GM19035 (cell line): ENCODE measurements at regions not wholly inside any gene's neighbourhood (a gene's known extent, or its start where the extent isn't known, plus 50 kb on each side); places are given as distances from the start of the nearest gene placed in this dataset.

ENCODE experiments used
- ATAC-seq: cut with Tn5 transposase; IDR thresholded peaks from one replicate; pipeline ENCODE4 v1.9.1; 2021; ENCODE audit not compliant: unreplicated experiment

DNA sequence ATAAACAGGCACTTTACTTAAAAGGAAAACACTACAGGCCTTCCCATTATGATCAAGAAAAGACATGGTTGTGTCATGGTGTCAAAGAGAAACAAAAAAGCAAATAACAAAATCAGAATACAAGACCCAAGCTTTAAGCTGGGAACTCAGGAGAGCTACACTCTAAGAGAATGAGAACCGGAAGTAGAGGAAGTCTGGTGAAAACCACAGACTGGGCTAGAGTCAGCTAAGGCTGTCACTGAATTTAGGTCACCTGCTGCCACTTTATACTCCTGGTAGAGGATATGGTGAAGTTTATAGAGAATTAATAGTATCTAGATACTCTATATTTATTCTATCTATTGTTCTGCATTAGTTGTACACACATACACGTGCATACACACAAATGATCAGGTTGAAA, 971.7 kb downstream of the FLRT2 start:
- no peak for ATAC-seq

DNA sequence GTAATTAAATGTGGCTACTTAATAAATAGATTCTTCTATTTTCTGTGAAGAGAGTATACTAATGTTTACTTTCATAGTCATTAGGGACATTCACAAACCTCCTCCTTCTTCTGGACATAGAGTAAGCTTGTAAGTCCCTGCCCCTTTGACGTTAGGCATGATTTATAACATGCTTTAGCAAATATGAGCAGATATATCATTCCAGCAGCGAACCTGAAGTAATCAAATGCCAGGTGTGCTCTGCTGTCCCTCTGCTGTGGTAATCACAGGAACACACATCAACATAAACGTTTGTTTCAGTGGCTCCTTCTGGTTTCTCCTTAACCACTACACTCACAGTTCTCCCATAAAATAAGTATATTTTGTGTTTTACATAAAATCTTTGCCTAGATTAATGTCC, 961.8 kb downstream of the FLRT2 start:
- no peak for ATAC-seq

DNA sequence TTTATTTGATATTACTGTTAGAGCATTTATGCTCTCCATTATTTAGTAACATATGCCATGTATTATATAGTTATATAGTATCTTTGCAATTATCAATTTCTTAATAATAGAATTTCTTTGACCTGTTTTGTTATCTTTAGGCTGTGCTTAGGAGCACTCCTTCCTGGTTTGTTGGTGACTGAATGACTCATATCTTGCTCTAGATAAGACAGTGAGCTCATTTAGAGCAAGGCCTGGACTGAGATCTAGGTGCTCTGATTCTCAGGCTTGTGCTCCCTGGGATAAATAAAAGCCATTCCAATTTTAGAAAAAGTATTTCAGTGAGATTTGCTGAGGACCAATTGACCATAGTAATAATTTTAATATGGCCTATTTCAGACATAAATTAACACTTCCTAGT, 951.2 kb downstream of the FLRT2 start:
- no peak for ATAC-seq

DNA sequence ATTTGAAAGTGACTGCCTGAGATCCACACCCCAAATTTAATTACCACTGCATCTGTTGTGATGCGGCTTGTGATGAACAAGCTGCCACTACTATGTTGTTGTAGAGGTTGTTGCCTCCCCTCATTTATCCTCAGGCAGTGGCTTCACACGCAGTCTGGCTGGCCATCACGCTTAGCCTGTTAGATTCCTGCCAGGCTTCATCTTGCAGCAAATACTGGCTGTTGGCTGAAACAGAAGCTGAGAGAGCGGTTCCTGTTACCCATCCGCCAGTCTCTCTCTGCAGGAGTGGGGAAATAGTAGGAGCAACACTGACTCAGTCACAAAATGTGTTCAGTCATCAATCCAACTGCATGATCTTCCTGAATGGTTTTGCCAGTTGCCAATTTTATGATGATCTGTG, 934.4 kb downstream of the FLRT2 start:
- ATAC-seq, result no peak

DNA sequence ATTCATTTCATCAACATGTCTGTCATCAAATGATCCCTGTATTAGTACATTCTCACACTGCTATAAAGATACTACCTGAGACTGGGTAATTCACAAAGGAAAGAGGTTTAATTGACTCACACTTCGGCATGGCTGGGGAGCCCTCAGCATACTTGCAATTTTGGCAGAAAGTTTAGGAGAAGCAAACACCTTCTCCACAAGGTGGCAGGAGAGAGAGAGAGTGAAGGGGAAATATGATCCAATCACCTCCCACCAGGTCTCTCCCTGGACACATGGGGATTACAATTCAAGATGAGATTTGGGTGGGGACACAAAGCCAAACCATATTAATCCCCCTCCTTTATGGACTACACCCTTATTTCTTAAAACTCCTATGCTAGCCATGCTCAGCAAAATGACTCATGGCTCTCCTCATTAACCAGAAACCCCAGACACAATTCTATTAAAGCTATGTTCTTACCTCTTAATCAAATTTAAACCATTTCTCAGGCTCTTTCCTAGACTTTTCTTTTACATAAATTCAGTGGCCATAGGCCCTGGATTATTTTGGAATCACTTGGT, 932.3 kb downstream of the FLRT2 start:
- no peak for ATAC-seq

DNA sequence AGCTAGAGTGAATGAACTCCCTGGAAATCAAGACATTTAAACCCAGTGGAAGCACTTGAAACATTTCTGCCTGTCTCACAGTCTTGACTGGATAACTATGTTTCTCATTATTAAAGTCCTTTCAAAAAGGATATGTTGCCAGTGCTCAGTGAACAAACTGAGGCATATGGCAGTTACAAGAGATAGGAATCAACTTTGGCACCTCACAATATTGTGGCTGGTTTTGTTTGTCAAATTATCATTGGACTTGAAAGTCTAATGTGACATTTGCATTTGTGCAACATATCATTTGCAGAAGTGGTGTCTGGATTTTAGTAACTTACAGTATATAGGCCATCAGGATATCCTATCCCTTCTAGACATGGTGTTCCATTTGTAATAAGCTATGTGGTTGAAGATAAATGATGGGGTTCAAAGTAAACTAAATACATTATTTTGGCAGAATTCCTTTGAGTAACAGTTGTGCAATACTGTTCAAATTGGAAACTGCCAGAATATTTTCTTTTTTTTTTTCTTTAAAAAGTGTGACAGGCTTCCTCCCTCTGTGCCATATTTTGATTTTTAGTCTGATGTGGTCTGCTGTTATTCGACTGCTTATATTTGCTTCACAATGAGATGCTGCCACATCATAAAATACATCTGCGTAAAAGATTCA, 927.7 kb downstream of the FLRT2 start:
- no peak for ATAC-seq

DNA sequence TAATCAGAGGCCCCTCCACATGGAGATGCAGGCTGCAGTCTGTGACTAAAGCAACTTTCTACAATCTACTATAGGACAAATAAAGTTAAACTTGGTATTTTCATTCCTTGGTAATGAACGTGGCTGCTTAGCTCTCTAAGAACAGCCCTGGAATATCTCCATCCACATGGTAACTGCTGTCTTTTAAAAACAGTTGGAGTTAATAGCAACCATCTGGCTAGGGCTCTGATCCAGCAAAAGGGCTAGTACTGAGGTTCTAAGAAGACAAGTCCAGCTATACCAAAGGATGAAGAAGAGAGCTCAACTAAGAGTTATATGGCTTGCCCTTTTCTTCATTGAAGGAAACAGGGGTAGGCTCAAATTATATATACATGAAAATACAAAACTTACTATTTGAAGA, 920.1 kb downstream of the FLRT2 start:
- no peak for ATAC-seq

DNA sequence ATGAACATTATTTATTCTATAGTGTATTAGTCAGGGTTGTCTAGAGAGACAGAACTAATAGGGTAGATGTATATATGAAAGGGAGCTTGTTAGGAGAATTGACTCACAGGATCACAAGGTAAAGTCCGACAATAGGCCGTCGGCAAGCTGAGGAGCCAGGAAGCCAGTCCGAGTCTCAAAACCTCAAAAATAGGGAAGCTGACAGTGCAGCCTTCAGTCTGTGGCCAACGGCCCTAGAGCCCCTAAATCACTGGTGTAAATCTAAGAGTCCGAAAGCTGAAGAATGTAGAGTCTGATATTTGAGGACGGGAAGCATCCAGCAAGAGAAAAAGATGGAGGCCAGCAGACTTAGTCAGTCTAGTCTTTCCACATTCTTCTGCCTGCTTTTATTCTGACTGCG, 912.2 kb downstream of the FLRT2 start:
- ATAC-seq, result no peak

DNA sequence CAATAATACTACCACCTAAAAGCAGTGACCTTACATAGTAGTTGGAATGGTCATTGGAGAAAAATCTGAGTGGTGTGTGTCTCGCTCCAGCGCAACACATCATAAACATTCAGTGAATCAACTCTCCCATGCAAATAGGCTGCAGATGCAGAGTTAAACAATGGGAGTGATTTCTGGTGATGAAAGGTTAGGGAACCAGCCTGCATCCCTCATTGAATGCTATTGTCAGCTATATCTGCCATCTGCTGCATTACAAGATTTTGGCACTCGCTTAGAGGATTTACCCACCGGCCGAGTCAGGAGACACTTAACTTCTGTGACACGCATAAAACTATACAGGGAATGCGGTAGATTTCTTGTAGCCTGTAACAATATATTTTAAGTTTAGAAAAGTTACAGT, 900.9 kb downstream of the FLRT2 start:
- ATAC-seq, result no peak

DNA sequence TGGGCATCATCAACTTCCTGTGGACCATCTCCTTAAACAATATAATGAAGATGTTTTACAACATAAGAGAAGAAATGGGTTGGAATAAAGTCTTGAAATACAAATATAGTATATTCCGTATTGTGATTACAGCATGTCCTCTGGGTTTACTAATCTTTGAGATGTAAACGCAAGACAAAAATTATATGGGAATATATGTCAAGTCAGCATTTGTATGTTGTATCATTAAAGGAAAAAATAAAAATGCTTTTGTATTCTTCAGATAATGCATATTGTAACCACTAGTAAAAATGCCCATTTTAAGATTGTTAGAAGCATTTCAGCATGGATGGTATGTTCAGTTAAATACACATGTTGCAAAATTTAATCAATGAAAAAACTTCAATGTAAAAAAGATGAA, 893.3 kb downstream of the FLRT2 start:
- ATAC-seq, result no peak

DNA sequence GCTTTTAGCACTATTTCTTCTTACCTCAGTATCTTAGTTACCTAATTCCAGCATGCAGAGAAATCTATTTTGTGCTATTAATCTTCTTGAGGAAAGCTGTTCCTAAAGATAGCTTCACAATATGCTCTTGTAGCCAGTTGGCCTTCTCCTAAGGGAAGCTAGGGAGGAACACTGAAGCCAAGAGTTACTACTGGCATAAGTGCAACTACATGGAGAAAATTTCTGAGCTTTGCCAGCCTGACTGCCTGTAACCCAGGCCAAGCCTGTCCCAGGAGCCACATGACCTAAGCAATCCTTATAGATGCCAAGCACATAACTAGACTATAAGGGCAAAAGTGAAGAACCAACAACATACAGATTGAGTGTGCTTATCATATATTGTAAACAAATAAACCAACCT, 890.2 kb downstream of the FLRT2 start:
- ATAC-seq, result no peak

DNA sequence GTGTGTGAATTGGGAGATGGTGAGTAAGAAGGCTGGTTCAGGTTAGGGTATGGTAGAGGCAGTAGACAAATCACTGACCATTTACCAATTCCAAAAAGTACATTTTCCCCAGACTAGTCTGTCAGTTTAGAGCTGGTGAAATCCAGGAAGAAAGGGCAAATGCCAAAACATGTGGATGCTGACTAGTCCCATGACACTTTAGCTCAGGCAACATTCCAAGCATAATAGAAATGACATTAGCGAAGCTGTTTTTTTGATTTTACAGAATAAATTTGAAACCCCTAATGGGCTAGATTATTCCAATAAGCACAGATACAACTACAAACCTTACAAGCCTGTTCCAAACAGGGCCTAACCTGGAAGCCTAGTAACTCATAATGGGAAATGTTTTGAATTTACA, 884.2 kb downstream of the FLRT2 start:
- ATAC-seq, result no peak

DNA sequence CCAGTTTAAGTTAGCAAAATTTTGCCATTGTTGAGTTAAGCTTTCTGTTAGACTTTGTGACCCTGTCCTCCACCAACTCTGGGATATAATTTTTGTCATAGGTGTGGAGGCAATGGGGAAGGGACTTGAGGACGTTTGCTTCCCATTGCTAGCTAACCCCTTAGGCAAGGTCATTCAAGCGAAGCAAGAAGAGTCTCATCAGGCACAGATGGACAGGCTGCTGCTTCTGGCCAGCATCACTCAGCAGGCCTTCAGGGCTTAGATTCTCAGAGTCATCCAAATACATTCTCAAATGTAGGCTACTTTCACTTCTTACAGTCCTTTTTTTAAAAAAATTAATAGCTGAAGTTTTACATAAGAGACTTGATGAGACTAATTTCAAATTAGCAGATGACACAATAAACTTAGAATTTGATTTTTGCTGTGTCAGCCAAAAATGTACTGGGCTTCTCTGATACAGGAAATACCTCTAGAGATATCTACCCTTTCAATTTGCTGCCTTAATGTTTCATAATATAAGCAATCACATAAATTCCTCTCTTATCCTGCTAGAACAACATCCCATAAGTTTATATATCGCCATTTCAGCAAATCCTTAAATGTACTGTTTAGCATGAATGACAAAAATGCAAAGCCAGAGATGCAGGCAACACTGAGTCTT, 875.2 kb downstream of the FLRT2 start:
- ATAC-seq, result no peak

DNA sequence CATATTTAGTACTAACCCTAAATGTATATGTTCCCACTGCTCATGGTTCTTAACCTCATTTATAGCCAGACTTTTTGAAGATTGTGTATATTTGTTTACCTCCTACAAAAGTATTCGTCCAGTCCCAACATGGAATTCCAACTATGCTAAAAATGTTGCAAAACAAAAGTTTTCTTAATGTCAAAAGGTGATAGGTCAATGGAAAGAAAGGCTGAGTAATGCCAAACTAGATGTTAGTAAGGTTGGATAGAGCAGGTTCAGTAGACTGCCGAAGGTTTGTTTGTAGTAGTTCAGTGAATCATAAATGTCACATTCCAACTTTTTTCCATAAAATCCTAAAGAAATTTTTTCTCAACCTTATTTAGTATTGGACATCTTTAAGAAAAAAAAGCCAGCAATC, 874.5 kb downstream of the FLRT2 start:
- no peak for ATAC-seq

DNA sequence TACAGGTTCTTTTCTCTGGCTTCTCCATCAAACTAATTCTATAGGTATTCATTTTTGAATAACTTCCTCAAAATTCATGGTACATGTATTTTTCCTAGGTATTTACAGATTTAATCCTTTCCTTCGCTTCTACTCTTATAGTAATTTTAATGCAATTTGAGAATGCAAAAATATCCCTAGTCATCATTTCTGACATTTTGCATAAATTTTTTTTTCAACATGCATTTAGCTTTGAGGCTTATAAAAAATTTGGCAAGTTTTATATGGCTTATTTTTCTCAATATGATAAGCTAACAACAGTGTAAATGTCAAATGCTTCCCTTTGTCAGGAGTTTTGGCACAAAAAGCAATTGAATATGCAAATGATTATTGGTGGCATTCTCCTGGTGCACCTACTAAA, 872.6 kb downstream of the FLRT2 start:
- no peak for ATAC-seq

DNA sequence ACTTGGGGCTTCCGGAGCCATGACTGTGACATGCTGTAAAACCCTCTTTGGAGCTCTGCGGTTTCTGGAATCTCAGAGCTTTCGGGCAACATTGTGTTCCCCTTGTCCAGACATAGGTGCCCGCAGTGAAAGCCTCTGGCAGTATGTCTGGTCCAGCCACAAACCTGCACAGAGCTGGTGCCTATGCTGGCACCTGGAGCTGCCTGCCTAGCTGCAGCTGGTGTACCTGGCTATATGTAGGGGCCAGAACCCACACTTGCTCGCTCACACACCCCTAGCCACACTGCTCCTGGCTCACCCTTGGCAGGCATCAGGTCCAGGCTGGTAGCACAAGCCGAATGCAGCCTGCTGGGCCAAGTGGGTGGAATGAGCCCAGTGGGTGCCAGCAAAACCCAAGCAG, 861.1 kb downstream of the FLRT2 start:
- ATAC-seq, result no peak

DNA sequence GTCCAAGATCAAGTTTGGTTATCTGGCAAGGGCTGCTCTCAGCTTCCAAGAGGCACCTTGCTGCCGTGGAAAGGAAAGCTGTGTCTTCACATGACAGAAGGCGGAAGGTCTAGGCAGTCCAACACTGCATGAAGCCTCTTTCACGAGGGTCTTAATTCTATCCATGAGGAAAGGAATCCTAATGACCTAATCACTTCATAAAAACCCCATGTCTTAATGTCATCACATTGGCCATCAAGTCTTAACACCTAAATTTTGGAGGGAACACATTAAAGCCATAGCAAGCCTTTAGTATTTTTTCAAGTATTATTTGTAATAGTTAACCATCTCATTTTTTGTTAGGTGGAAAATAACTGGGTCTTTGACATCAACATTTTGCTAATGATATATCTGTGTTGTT, 858.3 kb downstream of the FLRT2 start:
- no peak for ATAC-seq

DNA sequence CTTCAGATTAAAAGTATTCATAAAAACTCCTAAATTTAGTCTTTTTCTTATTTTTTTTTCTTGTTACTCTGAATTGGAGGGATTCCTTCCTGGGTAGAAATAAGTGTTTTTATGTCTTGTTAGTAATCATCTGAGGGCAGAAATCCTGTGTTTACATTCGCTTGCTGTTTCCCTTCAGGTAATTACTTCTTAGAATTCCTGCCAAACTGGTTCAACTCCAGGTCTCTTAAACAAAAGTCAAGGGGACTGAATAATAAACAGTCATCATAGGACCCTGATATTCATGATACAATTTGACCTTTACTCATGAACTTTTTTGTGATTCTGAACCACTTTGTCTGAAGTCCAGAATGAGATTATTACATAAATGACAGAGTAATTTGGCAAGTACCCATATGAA, 843.9 kb downstream of the FLRT2 start:
- ATAC-seq, result no peak

DNA sequence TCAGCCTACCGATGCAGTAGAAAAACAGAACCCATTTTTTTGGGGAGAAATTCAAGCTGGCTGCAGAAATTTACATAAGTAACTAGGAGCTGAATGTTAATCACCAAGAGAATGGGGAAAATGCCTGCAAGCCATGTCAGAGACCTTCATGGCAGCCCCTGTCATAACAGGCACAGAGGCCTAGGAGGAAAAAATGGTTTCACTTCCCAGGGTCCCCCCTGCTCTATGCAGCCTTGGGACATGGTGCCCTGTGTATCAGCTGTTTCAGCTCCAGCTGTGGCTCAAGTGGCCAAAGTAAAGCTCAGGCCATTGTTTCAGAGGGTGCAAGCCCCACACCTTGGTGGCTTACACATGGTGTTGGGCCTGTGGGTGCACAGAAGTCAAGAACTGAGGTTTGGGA, 842.5 kb downstream of the FLRT2 start:
- ATAC-seq, result no peak

DNA sequence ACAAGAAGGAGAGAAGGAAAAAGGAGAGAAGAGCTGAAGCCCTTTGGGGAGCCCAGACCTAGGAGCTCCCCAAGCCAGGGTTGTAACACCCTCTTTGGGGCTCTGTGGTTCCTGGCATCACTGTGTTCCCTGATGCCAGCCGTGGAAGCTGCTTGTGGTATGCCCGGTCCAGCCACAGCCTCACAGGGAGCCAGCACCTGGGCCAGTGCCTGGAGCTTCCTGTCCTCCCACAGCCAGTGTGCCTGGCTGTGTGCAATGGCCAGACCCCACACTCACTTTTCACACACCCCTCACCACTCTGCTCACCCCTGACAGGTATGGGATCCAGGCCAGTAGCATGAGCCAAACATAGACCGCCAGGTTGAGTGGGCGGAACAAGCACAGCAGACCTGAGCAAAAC, 834.7 kb downstream of the FLRT2 start:
- ATAC-seq, result no peak

DNA sequence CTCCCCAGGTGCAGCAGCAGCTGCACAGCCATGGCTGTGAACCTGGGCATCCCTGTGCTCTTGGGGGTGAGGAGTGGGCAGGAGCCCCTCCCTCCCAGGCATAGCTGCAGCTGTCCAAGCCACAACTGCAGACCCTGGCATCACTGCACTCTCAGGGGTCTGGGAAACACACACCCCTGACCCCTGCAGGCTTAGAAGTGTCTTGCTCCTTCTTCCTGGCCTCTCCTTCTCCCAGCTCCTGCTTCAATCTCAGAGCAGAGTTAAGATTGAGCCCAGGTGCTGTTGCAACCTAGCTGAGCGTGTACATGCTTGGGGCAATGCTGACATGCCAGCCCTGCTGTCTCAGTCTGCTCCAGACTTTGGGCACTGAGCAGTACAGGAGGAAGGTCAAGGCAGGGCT, 833.6 kb downstream of the FLRT2 start:
- ATAC-seq, result no peak

DNA sequence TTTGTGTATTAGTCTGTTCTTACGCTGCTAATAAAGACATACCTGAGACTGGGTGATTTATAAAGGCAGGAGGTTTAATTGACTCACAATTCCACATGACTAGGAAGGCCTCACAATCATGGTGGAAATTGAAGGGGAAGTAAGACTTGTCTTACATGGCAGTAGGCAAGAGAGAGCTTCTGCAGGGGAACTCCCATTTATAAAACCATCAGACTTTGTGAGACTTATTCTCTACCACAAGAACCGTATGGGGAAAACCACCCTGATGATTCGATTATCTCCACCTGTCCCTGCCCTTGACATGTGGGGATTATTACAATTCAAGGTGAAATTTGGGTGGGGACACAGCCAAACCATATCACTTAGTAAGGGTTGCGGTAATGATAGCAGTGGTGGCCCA, 833.1 kb downstream of the FLRT2 start:
- no peak for ATAC-seq

DNA sequence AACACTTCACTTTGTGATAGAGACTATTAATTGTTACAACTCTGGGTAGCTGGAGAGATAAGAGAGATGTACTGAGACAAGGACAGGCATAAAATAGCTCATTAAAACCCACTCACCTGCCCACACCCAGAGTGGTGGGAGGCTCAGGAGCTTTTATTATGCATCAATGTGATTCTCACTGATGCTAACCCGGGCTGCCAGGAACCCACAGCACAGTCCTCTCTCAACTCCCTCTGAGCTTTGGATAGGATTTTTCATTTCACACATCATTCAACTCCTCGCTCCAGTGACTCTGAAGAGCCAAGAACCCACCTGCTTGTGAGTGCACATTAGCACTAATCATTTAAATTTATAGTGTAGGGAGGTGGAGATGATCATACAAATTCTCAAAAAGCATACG, 827.9 kb downstream of the FLRT2 start:
- ATAC-seq, result no peak
